Suppressor macrophage treated with lipopolysaccharide for 4 hours (primary cell): ENCODE measurements at regions not wholly inside any gene's neighbourhood (a gene's known extent, or its start where the extent isn't known, plus 50 kb on each side); places are given as distances from the start of the nearest gene placed in this dataset.

Experiments
- DNase-seq: peaks from one replicate; pipeline ENCODE4 v3.0.0-alpha.2; 2020

- DNase-seq = no peak
Observed at GRCh38 chr12:85690146-85690545, 146.1 kb downstream of the RASSF9 start.

GRCh38 chr12:85693093-85693665 is 143.0 kb downstream of the RASSF9 start:
- no peak for DNase-seq

- no peak for DNase-seq
Observed at GRCh38 chr12:85695097-85695715, 141.0 kb downstream of the RASSF9 start.

GRCh38 chr12:85697003-85697402 is 139.2 kb downstream of the RASSF9 start:
- no peak for DNase-seq

GRCh38 chr12:85698937-85699336 is 137.3 kb downstream of the RASSF9 start:
- DNase-seq = no peak

- no peak for DNase-seq
Observed at GRCh38 chr12:85708775-85709174, 127.4 kb downstream of the RASSF9 start.

GRCh38 chr12:85711735-85712390 is 124.3 kb downstream of the RASSF9 start:
- no peak for DNase-seq

- no peak for DNase-seq
Observed at GRCh38 chr12:85713373-85713772, 122.8 kb downstream of the RASSF9 start.

GRCh38 chr12:85714425-85714824 is 121.8 kb downstream of the RASSF9 start:
- no peak for DNase-seq

- DNase-seq = no peak
Observed at GRCh38 chr12:85720308-85721033, 115.7 kb downstream of the RASSF9 start.

GRCh38 chr12:85725991-85726390 is 110.2 kb downstream of the RASSF9 start:
- DNase-seq = no peak

- DNase-seq = no peak
Observed at GRCh38 chr12:85733221-85733840, 102.9 kb downstream of the RASSF9 start.

GRCh38 chr12:85733984-85734383 is 102.2 kb downstream of the RASSF9 start:
- no peak for DNase-seq

GRCh38 chr12:85740186-85740585 is 96.0 kb downstream of the RASSF9 start:
- DNase-seq = no peak

- no peak for DNase-seq
Observed at GRCh38 chr12:85741046-85741445, 95.2 kb downstream of the RASSF9 start.

GRCh38 chr12:85747941-85748495 is 88.2 kb downstream of the RASSF9 start:
- no peak for DNase-seq
